Chondrocyte (in vitro differentiated cells): ENCODE measurements at regions not wholly inside any gene's neighbourhood (a gene's known extent, or its start where the extent isn't known, plus 50 kb on each side); places are given as distances from the start of the nearest gene placed in this dataset.

Source experiments
- DNase-seq: peaks from one replicate; pipeline ENCODE4 v3.0.0; 2021; ENCODE audit warnings: mixed read lengths, low spot score
- H3K27ac Mint-ChIP-seq: one replicate; pipeline ENCODE4 v1.8.0; 2021; ENCODE audit warnings: mild to moderate bottlenecking, moderate library complexity, mixed read lengths; ENCODE audit not compliant: unreplicated experiment
- H3K27me3 Mint-ChIP-seq: 2 replicates; pipeline ENCODE4 v1.8.0; 2021; ENCODE audit warnings: low read depth, mixed read lengths
- H3K36me3 Mint-ChIP-seq: 2 replicates; pipeline ENCODE4 v1.8.0; 2021; ENCODE audit warnings: low read depth, mixed read lengths
- H3K4me1 Mint-ChIP-seq: 2 replicates; pipeline ENCODE4 v1.8.0; 2021; ENCODE audit warnings: low read depth, mild to moderate bottlenecking, mixed read lengths
- H3K4me3 Mint-ChIP-seq: one replicate; pipeline ENCODE4 v1.8.0; 2021; ENCODE audit warnings: mild to moderate bottlenecking, moderate library complexity, mixed read lengths; ENCODE audit not compliant: unreplicated experiment
- H3K9me3 Mint-ChIP-seq: 2 replicates; pipeline ENCODE4 v1.8.0; 2021; ENCODE audit warnings: low read depth, mixed read lengths
- CTCF ChIP-seq: fragments of 200-600 bp; sonication (generic); IDR thresholded peaks from 2 replicates; pipeline ENCODE4 v1.5.0; 2021; ENCODE audit warnings: antibody characterized with exemption, mild to moderate bottlenecking, moderate library complexity

- H3K9me3 Mint-ChIP-seq, result no peaks in the 10 kb centered on the region
- H3K4me1 Mint-ChIP-seq, result no peaks in the 10 kb centered on the region
Observed at GRCh38 chr3:69458803-69459365, 73.0 kb upstream of the FRMD4B start.

DNA sequence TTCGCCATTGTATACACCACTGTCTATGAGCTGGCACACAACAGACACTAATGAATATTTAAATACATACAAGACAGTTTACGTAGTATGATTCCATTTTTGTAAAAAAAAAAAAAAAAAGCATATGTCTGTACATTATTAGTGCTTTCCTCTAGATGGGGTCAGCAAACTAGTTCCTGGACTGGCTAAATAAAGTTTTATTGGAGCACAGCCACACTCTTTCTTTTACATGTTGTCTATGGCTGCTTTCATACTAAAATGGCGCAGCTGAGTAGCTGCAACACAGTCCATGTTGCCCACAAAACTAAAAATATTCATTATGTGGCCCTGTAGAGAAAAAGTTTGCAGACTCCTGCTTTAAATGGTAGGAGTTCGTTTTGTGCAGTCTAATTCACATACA is 70.7 kb upstream of the FRMD4B start:
- Mint-ChIP-seq H3K4me1 (no peaks in the 10 kb centered on the region), H3K27ac (no peak overlapping the region), H3K9me3 (no peaks in the 10 kb centered on the region), H3K27me3 (peaks cover 7% of the 10 kb centered on the region), H3K36me3 (peaks cover 4% of the 10 kb centered on the region), H3K4me3 (no peak overlapping the region)
- no peak for DNase-seq
- no peak for TF ChIP-seq CTCF

More at GRCh38 chr3:69458803-69459365, 73.0 kb upstream of the FRMD4B start:
- H3K27me3 Mint-ChIP-seq, result peaks cover 7% of the 10 kb centered on the region
- peaks cover 4% of the 10 kb centered on the region for H3K36me3 Mint-ChIP-seq
- no peak for DNase-seq
- H3K27ac Mint-ChIP-seq, result no peak overlapping the region
- TF ChIP-seq CTCF, result no peak
- H3K4me3 Mint-ChIP-seq, result no peak overlapping the region

DNA sequence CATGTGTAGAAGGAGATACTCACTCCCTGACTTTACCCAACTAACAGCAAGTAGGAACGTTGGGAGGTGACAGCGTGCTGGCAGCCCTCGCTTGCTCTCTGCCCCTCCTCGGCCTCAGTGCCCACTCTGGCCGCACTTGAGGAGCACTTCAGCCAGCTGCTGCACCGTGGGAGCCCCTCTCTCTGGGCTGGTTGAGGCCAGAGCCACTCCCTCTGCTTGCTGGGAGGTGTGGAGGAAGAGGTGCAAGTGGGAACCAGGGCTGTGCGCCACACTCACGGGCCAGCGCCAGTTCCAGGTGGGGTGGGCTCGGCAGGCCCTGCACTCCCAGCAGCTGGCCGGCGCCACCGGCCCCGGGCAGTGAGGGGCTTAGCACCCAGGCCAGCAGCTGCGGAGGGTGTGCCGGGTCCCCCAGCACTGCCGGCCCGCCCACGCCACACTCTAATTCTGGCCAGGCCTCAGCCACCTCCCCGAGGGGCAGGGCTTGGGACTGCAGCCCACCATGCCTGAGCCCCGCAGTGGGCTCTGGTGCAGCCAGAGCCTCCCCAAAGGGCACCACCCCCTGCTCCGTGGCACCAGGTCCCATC is 68.4 kb upstream of the FRMD4B start:
- Mint-ChIP-seq H3K4me1 (no peaks in the 10 kb centered on the region), H3K27me3 (peaks cover 7% of the 10 kb centered on the region), H3K9me3 (no peaks in the 10 kb centered on the region), H3K27ac (no peak overlapping the region), H3K4me3 (no peak overlapping the region), H3K36me3 (peaks cover 4% of the 10 kb centered on the region)
- DNase-seq, result no peak
- TF ChIP-seq CTCF, result no peak

DNA sequence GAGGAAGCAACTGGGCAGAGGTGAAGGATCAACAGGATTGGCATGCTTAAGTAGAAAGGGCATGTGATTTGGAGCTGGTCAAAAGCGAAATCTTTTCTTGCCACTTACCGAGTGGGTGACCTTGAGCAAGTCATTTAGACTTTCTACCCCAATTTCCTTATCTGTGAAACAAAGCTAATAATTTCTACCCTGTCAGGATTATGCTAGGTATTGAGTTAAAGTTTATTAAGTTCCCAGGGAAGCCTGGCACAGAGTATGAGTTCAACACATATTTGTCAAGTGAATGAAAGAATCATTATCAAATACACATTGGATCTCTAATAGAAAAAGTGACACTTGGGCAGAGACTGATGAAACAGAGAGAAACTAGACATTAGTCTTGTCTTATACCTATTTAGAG is 66.4 kb upstream of the FRMD4B start:
- no peak for TF ChIP-seq CTCF

GRCh38 chr3:69451594-69451993 is 65.7 kb upstream of the FRMD4B start:
- Mint-ChIP-seq H3K4me3 (no peak overlapping the region), H3K36me3 (no peaks in the 10 kb centered on the region), H3K9me3 (no peaks in the 10 kb centered on the region), H3K4me1 (no peaks in the 10 kb centered on the region), H3K27ac (no peak overlapping the region), H3K27me3 (peaks cover 2% of the 10 kb centered on the region)
- no peak for DNase-seq
- peak; percentile 54 for TF ChIP-seq CTCF

More for the DNA sequence above, 66.4 kb upstream of the FRMD4B start:
- H3K4me3 Mint-ChIP-seq, result no peak overlapping the region
- no peak for DNase-seq
- H3K27me3 Mint-ChIP-seq, result peaks cover 2% of the 10 kb centered on the region
- no peaks in the 10 kb centered on the region for H3K36me3 Mint-ChIP-seq
- H3K9me3 Mint-ChIP-seq, result no peaks in the 10 kb centered on the region
- H3K4me1 Mint-ChIP-seq, result no peaks in the 10 kb centered on the region
- no peak overlapping the region for H3K27ac Mint-ChIP-seq
